Vagina (tissue), 2 donors: ENCODE measurements at regions not wholly inside any gene's neighbourhood (a gene's known extent, or its start where the extent isn't known, plus 50 kb on each side); places are given as distances from the start of the nearest gene placed in this dataset.

Source experiments
- DNase-seq, 2 donors: peaks; one replicate each; pipeline ENCODE4 v3.0.0-alpha.2; 2017; ENCODE audit errors: extremely low spot score in 2 of 2
- H3K27ac ChIP-seq: fragments of 200-600 bp; sonication (generic); one replicate; pipeline ENCODE4 v1.5.1; 2019
- H3K27me3 ChIP-seq: fragments of 200-600 bp; sonication (generic); one replicate; pipeline ENCODE4 v1.5.1; 2019
- H3K36me3 ChIP-seq, 2 donors: fragments of 200-600 bp; sonication (generic); one replicate each; pipeline ENCODE4 v1.5.1; 2017 to 2019
- H3K4me1 ChIP-seq: fragments of 200-600 bp; sonication (generic); one replicate; pipeline ENCODE4 v1.5.1; 2019
- H3K4me3 ChIP-seq, 2 donors: fragments of 200-600 bp; sonication (generic); 1 replicate in 1 of 2; 2 replicates in 1 of 2; pipeline ENCODE4 v1.5.1; 2016 to 2019
- H3K9me3 ChIP-seq: fragments of 200-600 bp; sonication (generic); one replicate; pipeline ENCODE4 v1.5.1; 2019
- CTCF ChIP-seq, 3 experiments: fragments of 450-650 bp in 2 of 3; fragments of 200-600 bp in 1 of 3; sonication (generic) in 1 of 3; IDR thresholded peaks; one replicate each; pipeline ENCODE4 v1.5.1; 2017 to 2019; ENCODE audit warnings: antibody characterized with exemption in 3 of 3, mild to moderate bottlenecking in 2 of 3, moderate library complexity in 2 of 3
- POLR2A ChIP-seq, 2 donors: fragments of 450-650 bp; IDR thresholded peaks; one replicate each; pipeline ENCODE4 v1.6.1; 2017; ENCODE audit warnings: antibody characterized with exemption in 2 of 2, mild to moderate bottlenecking in 2 of 2, moderate library complexity in 2 of 2
- POLR2AphosphoS5 ChIP-seq, 2 donors: sonication (generic); formaldehyde crosslinking; IDR thresholded peaks; one replicate each; pipeline ENCODE4 v1.9.0; 2017; ENCODE audit warnings: antibody characterized with exemption in 2 of 2, mild to moderate bottlenecking in 2 of 2, low read depth in 1 of 2; ENCODE audit not compliant: insufficient read depth in 1 of 2
- intact Hi-C: fragments of 100-400 bp; cut with DNase I; formaldehyde crosslinking; loops from one replicate; pipeline ENCODE4 v1.15.1; 2023

DNA sequence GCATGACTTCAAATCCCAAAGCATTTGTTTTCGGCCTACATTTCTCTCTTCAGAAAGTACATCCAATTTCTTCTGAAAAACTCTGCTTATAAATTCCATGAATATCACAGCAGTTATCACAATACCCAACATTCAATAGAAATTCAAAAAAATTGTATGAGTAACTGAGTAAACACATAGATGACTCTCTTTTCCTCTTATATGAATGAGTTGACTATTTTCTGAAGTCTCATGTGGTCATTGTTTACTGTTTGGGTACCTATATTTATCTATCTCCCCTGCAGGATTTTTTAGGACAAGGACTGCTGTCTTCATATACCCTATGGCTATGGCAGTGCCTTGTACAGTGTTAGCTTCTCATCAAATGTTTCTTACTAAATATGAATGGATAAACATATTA is 157.1 kb downstream of the HTR1A start:
- no peak overlapping the region for H3K4me3 ChIP-seq
- no peaks in the 10 kb centered on the region for H3K36me3 ChIP-seq
- no peaks in the 10 kb centered on the region for H3K9me3 ChIP-seq
- H3K27ac ChIP-seq: no peak overlapping the region
- no peaks in the 10 kb centered on the region for H3K27me3 ChIP-seq
- TF ChIP-seq POLR2A (IDR thresholded peaks at IDR 0.05): no peak
- TF ChIP-seq CTCF (IDR thresholded peaks at IDR 0.05): no peak
- no peak for TF ChIP-seq POLR2AphosphoS5 (IDR thresholded peaks at IDR 0.05; ENCODE audit: insufficient read depth in 1 of 2, low read depth in 1 of 2)
- intact Hi-C loops: no loop called here
- DNase-seq: no peak
- H3K4me1 ChIP-seq: no peaks in the 10 kb centered on the region

DNA sequence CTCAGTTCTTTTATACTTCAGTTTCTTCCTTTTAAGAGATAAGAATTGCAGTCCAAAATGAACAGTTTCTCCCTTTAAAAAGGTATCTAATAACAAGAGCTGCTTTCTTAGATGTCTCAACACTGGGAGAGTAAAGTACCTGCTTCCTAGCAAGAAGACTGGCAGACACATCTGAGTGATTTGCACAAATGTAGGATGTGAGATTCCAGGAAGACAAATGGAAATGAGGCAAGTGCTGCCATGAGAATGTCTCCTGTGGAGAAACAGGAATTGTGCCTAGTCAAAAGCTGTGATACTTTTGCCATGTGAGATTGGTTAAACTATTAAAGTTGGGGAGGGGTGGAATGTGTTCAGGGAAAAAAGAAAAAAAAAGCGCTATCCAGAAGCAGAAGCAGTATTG is 159.1 kb downstream of the HTR1A start:
- Histone ChIP-seq H3K27me3 (no peaks in the 10 kb centered on the region), H3K4me3 (no peak overlapping the region), H3K27ac (no peak overlapping the region), H3K36me3 (no peaks in the 10 kb centered on the region), H3K4me1 (no peaks in the 10 kb centered on the region), H3K9me3 (no peaks in the 10 kb centered on the region)
- intact Hi-C loops: no loop called here
- TF ChIP-seq CTCF (IDR thresholded peaks at IDR 0.05) (no peak), POLR2A (IDR thresholded peaks at IDR 0.05) (no peak), POLR2AphosphoS5 (IDR thresholded peaks at IDR 0.05; ENCODE audit: insufficient read depth in 1 of 2, low read depth in 1 of 2) (no peak)
- DNase-seq: no peak

DNA sequence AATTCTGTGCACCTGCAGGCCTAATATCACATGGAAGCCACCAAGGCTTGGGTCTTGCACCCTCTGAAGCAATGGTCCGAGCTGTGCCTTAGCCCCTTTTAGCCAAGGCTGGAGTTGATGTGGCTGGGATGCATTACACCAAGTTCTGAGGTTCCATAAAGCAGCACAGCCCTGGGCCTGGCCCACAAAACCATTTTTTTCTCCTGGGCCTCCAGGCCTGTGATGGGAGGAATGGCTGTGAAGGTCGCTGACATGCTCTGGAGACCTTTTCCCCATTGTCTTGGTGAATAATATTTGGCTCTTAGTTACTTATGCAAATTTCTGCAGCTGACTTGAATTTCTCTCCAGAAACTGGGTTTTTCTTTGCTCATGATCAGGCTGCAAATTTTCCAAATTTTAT is 167.3 kb downstream of the HTR1A start:
- Histone ChIP-seq H3K27me3 (no peaks in the 10 kb centered on the region), H3K9me3 (no peaks in the 10 kb centered on the region), H3K4me1 (no peaks in the 10 kb centered on the region), H3K36me3 (no peaks in the 10 kb centered on the region), H3K4me3 (no peak overlapping the region), H3K27ac (no peak overlapping the region)
- no peak for DNase-seq
- intact Hi-C loops: no loop called here
- TF ChIP-seq POLR2AphosphoS5 (IDR thresholded peaks at IDR 0.05; ENCODE audit: insufficient read depth in 1 of 2, low read depth in 1 of 2): no peak
- no peak for TF ChIP-seq POLR2A (IDR thresholded peaks at IDR 0.05)
- TF ChIP-seq CTCF (IDR thresholded peaks at IDR 0.05): no peak

GRCh38 chr5:63794296-63794695 is 167.9 kb downstream of the HTR1A start:
- H3K27me3 ChIP-seq: no peaks in the 10 kb centered on the region
- intact Hi-C loops: no loop called here
- no peak overlapping the region for H3K4me3 ChIP-seq
- H3K27ac ChIP-seq: no peak overlapping the region
- TF ChIP-seq POLR2AphosphoS5 (IDR thresholded peaks at IDR 0.05; ENCODE audit: insufficient read depth in 1 of 2, low read depth in 1 of 2): no peak
- no peak for TF ChIP-seq POLR2A (IDR thresholded peaks at IDR 0.05)
- no peaks in the 10 kb centered on the region for H3K36me3 ChIP-seq
- H3K9me3 ChIP-seq: no peaks in the 10 kb centered on the region
- DNase-seq: no peak
- H3K4me1 ChIP-seq: no peaks in the 10 kb centered on the region

GRCh38 chr5:63774939-63775338 is 187.3 kb downstream of the HTR1A start:
- H3K36me3 ChIP-seq: no peaks in the 10 kb centered on the region
- H3K9me3 ChIP-seq: no peaks in the 10 kb centered on the region
- TF ChIP-seq CTCF (IDR thresholded peaks at IDR 0.05) (no peak), POLR2A (IDR thresholded peaks at IDR 0.05) (no peak), POLR2AphosphoS5 (IDR thresholded peaks at IDR 0.05; ENCODE audit: insufficient read depth in 1 of 2, low read depth in 1 of 2) (no peak)
- no peaks in the 10 kb centered on the region for H3K4me1 ChIP-seq
- H3K27ac ChIP-seq: no peak overlapping the region
- no peak for DNase-seq
- H3K4me3 ChIP-seq: no peak overlapping the region
- no peaks in the 10 kb centered on the region for H3K27me3 ChIP-seq
- intact Hi-C loops: no loop called here

DNA sequence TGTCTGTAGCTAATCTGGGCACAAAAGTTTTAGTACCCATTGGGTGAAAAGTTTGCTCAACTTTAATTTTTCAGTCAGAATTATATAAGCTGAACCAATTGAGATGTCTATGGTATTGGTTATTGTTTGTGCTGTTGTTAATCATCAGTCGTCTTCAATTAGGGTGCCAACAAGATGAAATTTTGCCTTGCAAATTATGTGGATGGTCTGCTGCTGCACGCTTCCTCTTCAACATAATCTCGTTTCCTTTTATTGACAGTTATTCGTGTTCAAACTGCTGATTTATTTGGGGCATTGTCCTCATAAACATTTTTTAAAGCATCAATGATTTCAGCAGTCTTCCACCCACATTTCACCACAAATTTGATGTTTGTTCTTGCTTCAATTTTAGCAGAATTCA is 194.0 kb downstream of the HTR1A start:
- TF ChIP-seq CTCF (IDR thresholded peaks at IDR 0.05): no peak
- no peak for TF ChIP-seq POLR2A (IDR thresholded peaks at IDR 0.05)
- no peak for TF ChIP-seq POLR2AphosphoS5 (IDR thresholded peaks at IDR 0.05; ENCODE audit: insufficient read depth in 1 of 2, low read depth in 1 of 2)
- no peak for DNase-seq
- Histone ChIP-seq H3K9me3 (no peaks in the 10 kb centered on the region), H3K36me3 (no peaks in the 10 kb centered on the region), H3K4me1 (no peaks in the 10 kb centered on the region), H3K4me3 (no peak overlapping the region), H3K27me3 (no peaks in the 10 kb centered on the region), H3K27ac (no peak overlapping the region)
- intact Hi-C loops: no loop called here
